T-helper 2 cell treated with Interferon-gamma antibody and Interleukin-4, amounts not matched to agents 5 μg/mL and 100 μg/mL, for 36 hours (primary cell): ENCODE measurements at regions not wholly inside any gene's neighbourhood (a gene's known extent, or its start where the extent isn't known, plus 50 kb on each side); places are given as distances from the start of the nearest gene placed in this dataset.

Experiments
- DNase-seq: peaks from one replicate; pipeline ENCODE4 v3.0.0; 2021; ENCODE audit warnings: low spot score
- H3K27ac Mint-ChIP-seq: one replicate; pipeline ENCODE4 v1.8.0; 2021; ENCODE audit warnings: mild to moderate bottlenecking, mixed read lengths
- H3K27me3 Mint-ChIP-seq: one replicate; pipeline ENCODE4 v1.8.0; 2021; ENCODE audit warnings: low read depth, mixed read lengths
- H3K36me3 Mint-ChIP-seq: one replicate; pipeline ENCODE4 v1.8.0; 2021; ENCODE audit warnings: low read depth, mixed read lengths
- H3K4me1 Mint-ChIP-seq: one replicate; pipeline ENCODE4 v1.8.0; 2021; ENCODE audit warnings: low read depth, mixed read lengths
- H3K4me3 Mint-ChIP-seq: one replicate; pipeline ENCODE4 v1.8.0; 2022; ENCODE audit warnings: mild to moderate bottlenecking, moderate library complexity, mixed read lengths
- H3K9me3 Mint-ChIP-seq: one replicate; pipeline ENCODE4 v1.8.0; 2021; ENCODE audit warnings: mixed read lengths

DNA sequence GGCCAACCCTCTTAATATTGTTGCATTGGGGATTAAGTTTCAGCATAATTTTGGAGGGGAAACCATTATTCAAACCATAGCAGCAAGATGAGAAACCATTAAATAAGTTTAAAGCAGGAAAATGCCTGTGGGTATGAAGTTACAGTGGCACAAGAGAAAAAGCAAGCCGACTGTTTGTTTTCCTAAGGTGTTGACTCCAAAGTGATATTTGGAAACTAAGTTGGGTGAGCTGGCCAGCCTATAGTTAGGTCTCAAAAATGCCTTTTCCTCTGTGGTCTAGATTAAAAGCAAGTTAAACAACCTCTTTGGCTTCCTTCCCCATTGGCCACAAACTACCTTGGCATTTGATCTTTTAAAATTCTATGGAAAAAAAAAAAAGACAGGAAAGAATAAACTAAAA lies 419.8 kb upstream of the AZI2 start:
- no peaks in the 10 kb centered on the region for H3K4me1 Mint-ChIP-seq

DNA sequence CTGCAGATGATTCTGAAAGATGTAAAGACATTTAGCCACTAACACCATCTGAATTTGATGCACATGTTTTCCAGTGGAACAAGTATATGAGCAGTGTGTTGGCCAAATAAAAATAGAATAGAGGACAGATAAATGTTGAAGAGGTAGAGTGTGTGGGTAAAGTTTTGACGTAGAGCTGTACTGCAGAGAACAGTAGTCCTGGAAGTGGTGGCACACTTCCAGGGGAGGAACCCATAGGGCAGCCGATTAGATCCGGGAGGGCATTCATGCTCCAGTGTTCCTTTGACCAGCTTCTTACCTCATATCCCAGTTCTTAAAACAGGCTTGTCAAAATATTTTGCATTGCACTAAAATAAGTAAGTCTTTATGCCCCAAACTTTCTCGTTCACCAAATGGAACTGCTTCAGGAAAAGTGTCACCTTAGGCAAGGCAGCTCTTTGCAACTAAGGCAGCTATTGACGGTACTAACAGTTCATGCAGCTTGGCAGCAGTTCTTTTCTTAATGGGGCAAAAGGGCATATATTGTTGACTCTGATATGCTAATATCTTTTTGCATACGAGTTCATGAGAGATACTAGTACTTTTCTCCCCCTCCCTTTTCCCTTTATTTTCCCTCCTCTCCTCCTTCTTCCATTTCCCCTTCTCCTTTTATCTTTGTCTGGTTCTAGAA lies 429.3 kb upstream of the AZI2 start:
- peaks cover 5% of the 10 kb centered on the region for H3K9me3 Mint-ChIP-seq
- no peak overlapping the region for H3K27ac Mint-ChIP-seq
- H3K36me3 Mint-ChIP-seq: no peaks in the 10 kb centered on the region
- no peak overlapping the region for H3K4me3 Mint-ChIP-seq
- no peaks in the 10 kb centered on the region for H3K27me3 Mint-ChIP-seq
- DNase-seq: no peak
- H3K4me1 Mint-ChIP-seq: no peaks in the 10 kb centered on the region

More for the DNA sequence above, 419.8 kb upstream of the AZI2 start:
- H3K27ac Mint-ChIP-seq: no peak overlapping the region
- no peaks in the 10 kb centered on the region for H3K36me3 Mint-ChIP-seq
- H3K4me3 Mint-ChIP-seq: no peak overlapping the region
- H3K9me3 Mint-ChIP-seq: peaks cover 10% of the 10 kb centered on the region
- H3K27me3 Mint-ChIP-seq: no peaks in the 10 kb centered on the region
- no peak for DNase-seq

DNA sequence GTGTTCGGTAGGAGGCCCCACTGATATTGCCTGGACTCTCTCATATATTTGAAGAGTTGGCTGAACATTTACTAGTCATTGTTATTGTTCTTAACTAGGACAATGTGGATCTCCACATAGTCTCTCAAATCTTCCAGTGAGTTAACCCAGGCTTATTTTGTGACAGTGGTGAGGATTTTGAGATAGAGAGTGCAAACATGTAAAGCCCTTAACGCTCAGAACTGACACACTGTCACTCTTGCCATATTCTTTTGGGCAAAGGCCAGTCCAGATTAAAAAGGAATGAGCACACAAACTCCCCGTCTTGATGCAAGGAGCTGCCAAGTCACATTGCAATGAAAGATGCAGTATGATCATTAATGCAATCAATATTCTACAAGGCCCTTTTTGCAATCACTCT lies 431.9 kb upstream of the AZI2 start:
- DNase-seq: no peak
- Mint-ChIP-seq H3K4me1 (no peaks in the 10 kb centered on the region), H3K27me3 (no peaks in the 10 kb centered on the region), H3K4me3 (no peak overlapping the region), H3K9me3 (no peaks in the 10 kb centered on the region), H3K36me3 (no peaks in the 10 kb centered on the region), H3K27ac (no peak overlapping the region)

DNA sequence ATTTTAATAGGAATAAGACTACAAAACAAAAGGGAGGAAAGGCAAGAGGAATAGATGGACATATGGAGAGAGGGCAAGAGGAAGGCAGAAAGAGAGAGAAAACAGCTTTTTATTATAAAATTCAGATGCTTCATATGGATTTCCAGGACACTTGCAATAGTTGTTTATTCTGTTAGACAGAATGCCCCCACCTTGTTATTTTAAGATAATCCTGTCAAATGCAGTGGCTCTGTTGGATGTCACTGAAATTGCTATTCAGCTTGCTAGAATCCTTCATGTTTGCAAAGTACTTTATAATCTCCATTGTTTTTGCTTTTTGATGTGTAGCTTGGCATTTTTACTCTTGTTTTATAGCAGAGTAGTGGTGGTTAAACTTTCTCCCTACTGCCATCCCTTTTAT lies 432.4 kb upstream of the AZI2 start:
- H3K4me3 Mint-ChIP-seq: no peak overlapping the region
- H3K27ac Mint-ChIP-seq: no peak overlapping the region
- no peaks in the 10 kb centered on the region for H3K36me3 Mint-ChIP-seq
- no peak for DNase-seq
- H3K4me1 Mint-ChIP-seq: no peaks in the 10 kb centered on the region
- no peaks in the 10 kb centered on the region for H3K9me3 Mint-ChIP-seq
- no peaks in the 10 kb centered on the region for H3K27me3 Mint-ChIP-seq

DNA sequence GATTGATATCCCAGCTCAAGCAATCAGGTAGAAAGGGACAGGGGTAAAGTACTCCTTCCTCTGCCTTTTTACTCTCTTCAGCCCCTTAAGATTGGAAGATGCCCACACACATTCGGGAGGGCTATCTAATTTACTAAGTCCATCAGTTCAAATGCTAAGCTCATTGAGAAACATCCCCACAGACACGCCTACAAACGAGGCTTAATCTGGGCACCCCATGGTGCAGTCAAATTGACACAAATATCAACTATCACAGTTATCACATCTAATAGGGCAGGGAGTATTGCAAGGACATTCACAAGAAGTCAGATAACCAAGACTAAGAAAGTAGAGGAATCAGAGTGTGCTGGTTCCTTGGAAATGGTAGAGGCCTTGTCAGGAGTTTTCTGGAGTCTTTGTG lies 437.8 kb upstream of the AZI2 start:
- H3K27ac Mint-ChIP-seq: no peak overlapping the region
- no peak for DNase-seq
- no peaks in the 10 kb centered on the region for H3K9me3 Mint-ChIP-seq

DNA sequence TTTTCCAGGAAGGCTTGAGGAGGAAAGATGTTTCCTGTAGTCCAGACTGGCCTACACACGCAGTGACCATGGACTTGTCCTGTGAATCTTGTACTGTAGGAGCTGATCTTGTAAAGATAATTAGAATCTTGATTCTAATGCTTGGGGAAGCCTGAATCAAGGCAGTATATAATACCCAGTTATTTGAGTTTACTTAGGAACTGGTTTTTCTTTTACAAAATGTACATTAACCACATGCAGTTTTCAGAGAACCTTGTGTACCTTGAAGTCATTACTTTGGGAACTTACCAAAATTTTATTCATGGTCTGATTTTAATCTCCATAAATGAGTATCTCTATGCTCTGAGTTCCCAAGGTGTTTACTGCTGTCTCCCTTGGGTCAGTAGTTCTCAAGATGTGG lies 439.9 kb upstream of the AZI2 start:
- no peaks in the 10 kb centered on the region for H3K9me3 Mint-ChIP-seq
- DNase-seq: no peak
- H3K27ac Mint-ChIP-seq: no peak overlapping the region
- H3K36me3 Mint-ChIP-seq: no peaks in the 10 kb centered on the region
- no peaks in the 10 kb centered on the region for H3K27me3 Mint-ChIP-seq
- no peak overlapping the region for H3K4me3 Mint-ChIP-seq
- H3K4me1 Mint-ChIP-seq: no peaks in the 10 kb centered on the region

More for the DNA sequence above, 437.8 kb upstream of the AZI2 start:
- no peaks in the 10 kb centered on the region for H3K27me3 Mint-ChIP-seq
- no peaks in the 10 kb centered on the region for H3K4me1 Mint-ChIP-seq
- no peak overlapping the region for H3K4me3 Mint-ChIP-seq
- H3K36me3 Mint-ChIP-seq: no peaks in the 10 kb centered on the region

DNA sequence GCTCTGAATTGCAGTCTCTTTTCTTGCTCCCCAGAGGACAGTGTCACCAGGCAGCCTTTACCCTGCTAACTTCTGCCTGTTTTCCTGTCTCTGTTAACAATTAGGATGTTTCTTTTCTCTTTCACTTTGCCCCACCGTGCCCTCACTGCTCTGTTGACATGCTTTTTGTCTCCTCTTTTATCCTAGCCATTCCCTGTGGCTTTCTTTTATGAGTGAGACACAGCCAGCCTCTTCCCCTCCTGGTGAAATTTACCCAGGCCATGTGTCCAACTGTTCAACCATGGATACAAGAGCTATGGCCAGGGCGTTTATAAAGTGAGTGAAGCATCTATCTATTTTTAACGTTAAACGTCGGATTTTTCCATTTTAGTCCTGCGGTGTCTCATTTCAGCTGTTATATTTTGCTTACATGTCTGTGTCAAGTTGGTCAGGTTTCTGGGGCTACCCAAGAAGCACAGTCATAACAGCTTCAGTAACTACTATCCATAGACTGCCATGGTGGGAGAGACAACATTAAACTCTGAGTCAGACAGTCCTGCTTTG lies 443.2 kb upstream of the AZI2 start:
- DNase-seq: no peak
- no peaks in the 10 kb centered on the region for H3K27me3 Mint-ChIP-seq
- H3K27ac Mint-ChIP-seq: no peak overlapping the region
- H3K36me3 Mint-ChIP-seq: no peaks in the 10 kb centered on the region
- no peaks in the 10 kb centered on the region for H3K4me1 Mint-ChIP-seq
- no peaks in the 10 kb centered on the region for H3K9me3 Mint-ChIP-seq
- H3K4me3 Mint-ChIP-seq: no peak overlapping the region

DNA sequence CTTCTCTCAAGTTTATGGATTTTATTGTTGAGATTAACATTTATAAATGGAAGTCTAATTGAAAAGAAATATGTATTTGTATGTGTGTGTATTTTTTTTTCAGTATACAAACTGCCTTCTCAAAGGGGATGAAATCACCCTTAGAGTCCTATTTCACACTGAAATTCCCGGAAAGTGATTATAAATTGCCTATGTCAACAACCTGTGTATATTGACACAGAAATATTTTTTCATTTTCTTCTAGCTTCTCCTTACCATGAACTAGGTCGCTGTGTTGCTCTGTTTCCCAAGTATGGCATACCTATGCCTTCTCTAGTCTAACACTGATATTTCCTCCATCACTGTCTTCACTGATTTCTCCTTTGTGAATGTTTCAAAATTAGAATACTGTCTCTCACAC lies 444.0 kb upstream of the AZI2 start:
- Mint-ChIP-seq H3K27me3 (no peaks in the 10 kb centered on the region), H3K9me3 (no peaks in the 10 kb centered on the region), H3K27ac (no peak overlapping the region), H3K4me3 (no peak overlapping the region), H3K36me3 (no peaks in the 10 kb centered on the region), H3K4me1 (no peaks in the 10 kb centered on the region)
- no peak for DNase-seq

DNA sequence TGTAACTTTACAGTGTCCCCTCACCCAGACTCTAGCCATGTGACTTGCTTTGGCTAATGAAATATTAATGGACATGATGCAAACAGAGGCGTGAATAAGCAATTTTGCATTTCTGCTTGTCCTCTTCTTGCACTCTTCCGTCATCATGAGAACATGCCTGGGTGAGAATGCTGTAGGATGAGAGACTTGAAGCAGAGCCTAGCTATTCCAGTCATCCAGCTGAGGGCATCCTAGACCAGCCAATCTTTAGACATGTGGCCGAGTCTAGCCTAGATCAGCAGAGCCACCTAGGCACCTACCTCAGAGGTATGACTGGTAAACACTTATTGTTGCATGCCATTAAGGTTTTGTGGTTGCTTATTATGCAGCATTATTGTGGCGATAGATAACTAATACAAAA lies 450.5 kb upstream of the AZI2 start:
- Mint-ChIP-seq H3K36me3 (no peaks in the 10 kb centered on the region), H3K9me3 (no peaks in the 10 kb centered on the region), H3K4me1 (no peaks in the 10 kb centered on the region), H3K27me3 (no peaks in the 10 kb centered on the region), H3K27ac (no peak overlapping the region), H3K4me3 (no peak overlapping the region)
- no peak for DNase-seq

DNA sequence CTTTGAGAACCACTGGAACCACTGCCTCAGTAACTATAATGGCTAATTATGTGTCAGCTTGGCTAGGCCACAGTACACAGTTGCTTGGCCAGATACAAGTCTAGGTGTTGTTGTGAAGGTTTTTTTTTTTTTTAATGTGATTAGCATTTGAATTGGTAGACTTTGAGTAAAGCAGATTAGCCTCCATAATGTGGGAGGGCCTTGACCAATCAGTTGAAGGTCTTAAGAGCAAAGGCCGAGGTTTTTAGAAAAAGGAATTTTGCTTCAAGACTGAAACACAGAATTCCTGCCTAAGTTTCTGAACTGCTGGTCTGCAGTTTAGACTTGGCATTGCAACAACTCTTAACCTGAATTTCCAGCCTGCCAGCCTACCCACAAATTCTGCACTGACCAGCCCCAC lies 451.6 kb upstream of the AZI2 start:
- no peak for DNase-seq
- Mint-ChIP-seq H3K4me3 (no peak overlapping the region), H3K4me1 (no peaks in the 10 kb centered on the region), H3K36me3 (no peaks in the 10 kb centered on the region), H3K9me3 (no peaks in the 10 kb centered on the region), H3K27me3 (no peaks in the 10 kb centered on the region), H3K27ac (no peak overlapping the region)

DNA sequence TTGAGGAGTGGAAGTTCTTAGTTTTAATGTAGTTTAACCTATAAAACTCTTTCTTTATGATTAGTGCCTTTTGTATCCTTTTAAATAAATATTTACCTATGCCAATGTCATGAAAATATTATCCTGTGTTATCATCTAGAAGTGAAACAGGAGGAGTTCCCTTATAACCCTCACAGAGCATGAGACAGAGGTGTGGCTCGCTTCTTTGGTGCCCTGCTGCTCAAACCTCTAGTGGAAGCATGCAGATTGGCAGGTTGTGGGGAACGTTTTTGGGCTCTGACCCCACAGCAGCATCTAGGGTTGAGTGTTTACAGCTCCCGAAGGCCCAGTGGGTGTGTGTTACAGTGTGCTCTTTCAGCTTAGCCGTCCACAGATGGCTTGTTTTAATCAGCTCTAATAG lies 459.4 kb upstream of the AZI2 start:
- Mint-ChIP-seq H3K4me1 (no peaks in the 10 kb centered on the region), H3K9me3 (no peaks in the 10 kb centered on the region), H3K27ac (no peak overlapping the region), H3K4me3 (no peak overlapping the region), H3K27me3 (no peaks in the 10 kb centered on the region), H3K36me3 (no peaks in the 10 kb centered on the region)
- no peak for DNase-seq

DNA sequence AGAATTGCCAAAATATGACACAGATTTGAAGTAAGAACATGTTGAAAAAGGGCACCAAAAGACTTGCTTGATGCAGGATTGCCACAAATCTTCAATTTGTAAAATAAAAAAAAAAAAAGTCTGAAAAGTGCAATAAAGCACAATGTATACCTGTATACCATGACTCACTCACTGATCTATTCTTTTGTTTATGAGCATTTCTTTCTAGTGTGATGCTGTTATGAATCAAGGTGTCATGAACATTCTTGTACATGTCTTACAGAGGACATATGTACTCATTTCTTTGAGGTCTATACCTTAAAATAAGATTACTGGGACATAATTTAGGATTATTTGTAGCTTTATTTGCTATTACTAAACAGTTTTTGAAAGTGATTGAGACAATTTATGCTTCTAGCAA lies 464.9 kb upstream of the RBMS3 start:
- Mint-ChIP-seq H3K27me3 (peaks cover 5% of the 10 kb centered on the region), H3K9me3 (no peaks in the 10 kb centered on the region), H3K4me1 (no peaks in the 10 kb centered on the region), H3K27ac (no peak overlapping the region), H3K4me3 (no peak overlapping the region), H3K36me3 (no peaks in the 10 kb centered on the region)
- DNase-seq: no peak

DNA sequence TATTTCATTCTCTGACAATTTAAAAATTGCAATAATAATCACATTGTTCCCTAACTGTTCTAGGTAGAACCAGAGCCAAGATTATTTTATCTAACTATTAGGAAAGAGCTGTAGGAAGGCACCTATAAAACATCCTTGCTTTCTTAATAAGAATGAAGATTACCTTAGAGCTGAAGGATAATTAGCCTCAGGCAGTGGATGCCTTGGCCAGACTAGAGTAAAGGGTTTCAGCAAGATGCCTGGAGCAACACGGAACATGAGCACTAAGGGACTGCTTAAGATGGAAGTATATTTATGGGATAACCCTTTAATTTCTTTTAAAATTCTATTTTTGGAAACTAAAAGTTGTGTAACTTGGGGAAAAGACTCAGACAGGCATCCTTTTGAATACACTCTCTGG lies 456.6 kb upstream of the RBMS3 start:
- no peaks in the 10 kb centered on the region for H3K36me3 Mint-ChIP-seq
- H3K4me1 Mint-ChIP-seq: no peaks in the 10 kb centered on the region
- no peak overlapping the region for H3K4me3 Mint-ChIP-seq
- no peak overlapping the region for H3K27ac Mint-ChIP-seq
- peaks cover under 1% of the 10 kb centered on the region for H3K9me3 Mint-ChIP-seq
- DNase-seq: no peak
- peaks cover 8% of the 10 kb centered on the region for H3K27me3 Mint-ChIP-seq

DNA sequence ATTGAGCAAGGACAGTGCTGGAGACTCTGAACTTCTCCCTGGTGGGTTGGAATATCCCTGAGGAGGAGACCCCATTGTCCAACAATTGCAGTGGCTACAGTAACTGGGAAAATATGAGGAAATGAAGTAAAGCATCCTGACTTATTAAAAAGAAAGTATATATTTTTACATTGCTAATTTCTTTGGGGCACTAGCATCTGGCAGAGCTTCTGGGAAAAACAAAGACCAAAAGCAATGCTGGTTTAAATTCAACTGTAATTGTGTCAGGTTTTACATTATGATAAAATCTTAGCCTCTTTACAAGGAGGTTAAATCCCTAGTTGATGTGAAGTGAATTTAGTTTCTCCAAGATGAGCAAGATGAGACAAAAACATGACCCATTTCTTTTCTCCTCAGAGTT lies 454.0 kb upstream of the RBMS3 start:
- H3K4me3 Mint-ChIP-seq: no peak overlapping the region
- peaks cover 12% of the 10 kb centered on the region for H3K9me3 Mint-ChIP-seq
- peaks cover 8% of the 10 kb centered on the region for H3K27me3 Mint-ChIP-seq
- H3K4me1 Mint-ChIP-seq: no peaks in the 10 kb centered on the region
- H3K27ac Mint-ChIP-seq: no peak overlapping the region
- no peak for DNase-seq
- H3K36me3 Mint-ChIP-seq: no peaks in the 10 kb centered on the region

DNA sequence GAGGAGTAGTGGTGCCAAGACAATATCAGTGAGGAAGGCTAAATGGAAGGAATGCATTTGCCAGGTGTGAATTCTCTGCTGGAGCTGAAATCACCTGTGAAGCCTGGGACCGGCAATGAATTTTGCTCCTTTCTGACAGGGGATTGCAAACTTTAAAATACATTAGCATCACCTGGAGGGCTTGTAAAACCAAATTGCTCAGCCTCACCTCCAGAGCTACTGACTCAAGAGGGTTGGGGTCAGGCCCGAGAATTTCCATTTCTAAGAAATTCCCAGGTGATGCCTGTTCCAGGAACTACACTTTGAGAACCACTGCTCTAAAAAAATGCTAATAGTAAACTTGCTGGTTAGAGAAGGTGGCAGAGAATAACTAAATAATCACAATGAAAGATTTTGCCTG lies 445.6 kb upstream of the RBMS3 start:
- Mint-ChIP-seq H3K4me3 (no peak overlapping the region), H3K27ac (no peak overlapping the region), H3K27me3 (no peaks in the 10 kb centered on the region), H3K36me3 (no peaks in the 10 kb centered on the region), H3K9me3 (peaks cover 9% of the 10 kb centered on the region), H3K4me1 (peaks cover 3% of the 10 kb centered on the region)
- DNase-seq: no peak
